GM08714 (cell line): ENCODE measurements at regions not wholly inside any gene's neighbourhood (a gene's known extent, or its start where the extent isn't known, plus 50 kb on each side); places are given as distances from the start of the nearest gene placed in this dataset.

Experiments used
- H3K4me3 ChIP-seq: fragments of 200-500 bp; sonication (Bioruptor generic); 2 replicates; pipeline ENCODE4 v1.5.1; 2014; ENCODE audit warnings: mild to moderate bottlenecking, low read length, inconsistent platforms
- ZNF274 ChIP-seq: IDR thresholded peaks from 2 replicates; pipeline ENCODE4 v1.6.1; 2012; ENCODE audit warnings: mild to moderate bottlenecking, low read depth, low read length

DNA sequence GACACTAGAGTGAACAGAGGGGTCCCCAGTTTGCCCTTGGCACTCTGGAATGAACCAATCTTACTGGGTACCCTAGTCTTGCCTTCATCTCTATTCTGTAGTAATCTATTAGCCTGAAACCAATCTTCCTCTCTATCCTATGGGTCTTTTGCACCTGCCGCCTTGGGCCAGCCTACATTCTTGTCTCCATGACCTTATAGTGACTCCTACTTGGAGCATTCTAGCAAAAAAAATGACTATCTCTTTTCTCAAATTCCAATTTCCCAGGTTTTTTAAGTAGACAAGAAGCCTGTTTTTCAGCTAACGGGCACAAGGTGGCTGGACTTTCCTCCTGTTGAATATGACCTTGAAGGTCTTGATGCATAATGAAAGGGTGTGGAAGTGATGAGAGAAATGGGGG, 568.7 kb downstream of the TRAM1L1 start:
- no peak overlapping the region for H3K4me3 ChIP-seq
- no peak for TF ChIP-seq ZNF274

DNA sequence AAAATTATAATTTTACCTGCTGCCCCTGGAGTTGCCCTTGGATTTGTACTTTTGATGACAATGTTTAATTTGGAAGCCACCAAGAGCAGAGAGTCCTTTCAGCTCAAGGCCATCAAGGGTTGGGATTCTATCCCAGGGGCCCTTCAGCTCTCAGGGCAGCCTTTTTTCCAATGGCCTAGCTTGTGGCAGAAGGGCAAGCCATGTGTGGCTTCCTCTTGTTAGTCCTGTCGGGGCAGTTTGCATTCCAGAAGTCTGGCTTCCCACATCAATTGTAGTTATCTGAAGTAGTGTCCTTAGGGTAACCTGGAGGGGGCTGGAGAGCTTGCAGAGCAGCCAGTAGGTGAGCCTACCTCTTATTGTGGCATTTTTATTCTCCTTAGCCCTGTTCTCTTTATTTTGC, 569.4 kb downstream of the TRAM1L1 start:
- H3K4me3 ChIP-seq, result no peak overlapping the region
- no peak for TF ChIP-seq ZNF274

DNA sequence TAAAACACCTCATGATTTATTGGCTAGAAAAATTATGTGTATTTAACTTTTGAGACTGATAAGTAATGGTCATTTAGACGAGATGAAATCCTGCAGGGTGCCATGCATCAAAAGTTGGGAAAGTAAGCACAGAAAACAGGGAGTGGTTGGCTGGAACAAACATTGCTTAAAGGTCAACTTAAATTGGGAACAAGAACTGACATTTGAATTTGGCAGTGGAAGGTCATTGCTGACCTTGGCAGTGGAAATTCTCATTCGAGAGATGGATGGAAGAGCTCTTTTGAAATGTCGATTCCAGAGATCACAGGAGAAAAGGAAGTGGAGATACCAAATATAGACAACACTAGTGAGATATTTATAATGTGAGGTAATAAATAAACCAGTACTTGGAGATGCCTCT, 572.8 kb downstream of the TRAM1L1 start:
- no peak overlapping the region for H3K4me3 ChIP-seq

DNA sequence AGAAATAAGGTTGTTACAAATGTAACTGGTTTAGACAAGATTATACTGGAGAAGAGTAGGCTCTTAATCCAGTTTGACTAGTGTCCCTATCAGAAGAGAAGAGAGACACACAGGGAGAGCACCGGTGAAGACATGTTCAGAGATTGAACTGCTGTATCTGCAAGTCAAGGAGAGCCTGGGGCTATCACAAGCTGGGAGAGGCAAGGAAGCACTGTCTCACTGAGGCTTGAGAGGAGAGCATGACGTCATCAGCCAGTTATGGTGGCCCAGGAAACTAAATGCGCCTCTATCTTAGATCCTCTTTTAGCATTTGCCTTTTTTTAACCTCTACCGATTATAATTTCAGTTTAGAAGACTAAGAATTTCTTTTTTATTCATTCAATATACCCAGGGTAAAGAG, 583.4 kb downstream of the TRAM1L1 start:
- no peak for TF ChIP-seq ZNF274
- H3K4me3 ChIP-seq, result no peak overlapping the region

More for the DNA sequence above, 572.8 kb downstream of the TRAM1L1 start:
- TF ChIP-seq ZNF274, result no peak

DNA sequence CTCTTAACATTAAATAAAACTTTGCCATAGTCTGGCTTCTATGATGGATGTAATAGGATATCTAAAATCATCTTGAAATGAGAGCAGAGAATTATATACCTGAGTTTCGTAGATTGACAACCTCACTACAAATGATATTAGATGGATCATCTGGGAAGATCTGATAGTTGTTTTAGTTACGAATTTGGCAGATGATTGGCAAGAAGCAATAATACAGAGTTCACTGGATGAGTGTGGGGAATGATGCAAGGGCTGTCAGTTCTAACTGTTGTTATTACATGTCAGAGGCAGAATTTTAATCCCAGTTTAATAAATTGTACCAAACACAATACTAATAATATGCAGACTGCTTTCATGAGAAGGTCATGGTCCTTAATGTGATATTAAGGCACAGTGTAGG, 585.2 kb downstream of the TRAM1L1 start:
- no peak overlapping the region for H3K4me3 ChIP-seq
- TF ChIP-seq ZNF274, result no peak

DNA sequence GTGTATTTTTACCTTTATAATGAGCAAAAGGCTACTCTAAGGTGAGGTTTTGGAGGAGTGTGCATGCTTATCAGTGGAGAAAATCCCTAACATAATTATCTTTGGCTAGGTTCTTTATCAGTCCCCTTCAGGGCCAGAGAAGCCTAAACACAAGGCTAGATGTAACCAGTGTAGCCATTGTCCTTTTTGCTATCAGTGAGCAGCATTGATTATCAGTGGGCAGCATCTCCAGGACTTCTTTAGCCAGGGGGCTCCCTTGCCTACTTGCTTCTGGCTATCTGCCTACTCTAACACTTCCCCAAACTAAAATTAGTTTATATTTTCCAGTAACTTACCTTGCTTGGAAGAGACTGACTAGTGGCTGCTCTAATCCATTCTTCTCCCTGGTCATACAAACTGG, 595.6 kb downstream of the TRAM1L1 start:
- no peak overlapping the region for H3K4me3 ChIP-seq
- TF ChIP-seq ZNF274, result no peak

DNA sequence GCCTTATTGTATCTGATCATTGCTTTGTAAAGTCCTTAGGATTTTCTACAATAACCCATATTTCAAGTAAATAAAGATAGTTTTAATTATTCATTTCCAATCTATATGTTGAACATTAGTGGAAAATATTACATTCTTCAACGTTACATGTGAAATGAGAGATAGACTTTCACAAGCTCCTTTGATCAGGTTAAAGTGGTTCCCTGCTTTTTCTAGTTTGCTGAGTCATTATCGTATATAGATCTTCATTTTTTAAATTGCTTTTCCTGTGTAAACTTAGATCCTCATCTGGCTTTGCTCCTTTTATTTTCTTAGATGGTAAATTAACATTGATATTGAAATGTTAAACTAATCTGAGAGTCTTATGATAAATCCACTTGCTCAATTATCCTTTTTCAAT, 599.0 kb downstream of the TRAM1L1 start:
- H3K4me3 ChIP-seq, result no peak overlapping the region
- TF ChIP-seq ZNF274, result no peak

DNA sequence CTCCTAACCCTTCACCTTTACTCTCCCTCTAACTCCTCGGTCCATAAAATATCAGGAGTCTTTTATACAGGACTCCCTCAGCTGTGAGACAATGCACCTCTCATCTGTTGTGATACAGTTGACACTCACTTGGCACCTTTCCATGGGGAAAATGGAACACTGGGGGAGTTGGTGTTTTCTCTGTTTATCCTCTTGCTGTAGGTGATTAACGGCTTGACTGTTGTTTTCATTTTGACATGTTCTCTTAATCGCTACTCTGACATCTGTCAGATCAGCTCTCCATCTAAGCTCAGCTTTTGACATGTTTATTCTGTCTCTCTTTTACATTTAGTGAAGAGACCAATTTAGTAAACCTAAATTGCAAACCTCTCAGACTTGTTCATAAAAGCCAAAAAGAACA, 604.8 kb downstream of the TRAM1L1 start:
- no peak overlapping the region for H3K4me3 ChIP-seq
- no peak for TF ChIP-seq ZNF274

DNA sequence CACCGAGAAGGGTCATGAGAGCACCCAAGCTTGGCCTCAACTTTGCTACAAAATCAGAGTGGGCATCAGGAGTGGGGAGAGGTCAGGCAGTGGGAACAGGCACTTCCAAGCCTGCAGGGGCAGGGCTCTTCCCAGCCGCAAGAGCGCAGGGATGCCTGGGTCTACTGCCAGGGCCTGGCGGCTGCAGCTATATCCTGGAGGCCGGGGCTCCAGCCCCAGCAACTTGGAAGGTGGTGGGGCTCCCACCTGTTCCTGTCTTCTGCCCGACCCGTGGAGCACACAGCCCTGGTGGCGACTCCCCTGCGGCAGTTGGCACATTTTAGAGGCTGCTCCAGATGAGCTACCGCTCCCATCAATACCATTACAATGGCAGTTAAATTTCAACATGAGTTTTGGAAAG, 607.0 kb downstream of the TRAM1L1 start:
- H3K4me3 ChIP-seq, result no peak overlapping the region
- TF ChIP-seq ZNF274, result no peak

DNA sequence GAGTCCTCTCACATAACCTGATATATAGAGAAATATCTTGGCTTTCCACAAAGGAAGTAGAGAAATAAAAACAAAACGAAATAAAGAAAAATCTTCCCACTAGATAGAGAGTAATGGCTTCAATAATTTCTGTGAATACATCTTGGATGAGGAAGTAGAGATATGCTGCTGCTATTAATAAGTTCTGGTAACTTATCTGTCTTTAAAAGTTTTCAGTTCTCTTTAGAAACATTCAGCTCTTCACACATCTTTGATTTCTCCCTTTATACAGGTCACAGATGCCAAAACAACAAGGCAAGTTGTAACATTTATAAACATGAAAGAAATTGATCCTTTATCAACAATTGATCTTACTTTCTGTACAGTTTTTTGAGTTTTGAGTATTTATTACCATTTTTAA, 615.8 kb downstream of the TRAM1L1 start:
- TF ChIP-seq ZNF274, result no peak
- H3K4me3 ChIP-seq, result no peak overlapping the region

DNA sequence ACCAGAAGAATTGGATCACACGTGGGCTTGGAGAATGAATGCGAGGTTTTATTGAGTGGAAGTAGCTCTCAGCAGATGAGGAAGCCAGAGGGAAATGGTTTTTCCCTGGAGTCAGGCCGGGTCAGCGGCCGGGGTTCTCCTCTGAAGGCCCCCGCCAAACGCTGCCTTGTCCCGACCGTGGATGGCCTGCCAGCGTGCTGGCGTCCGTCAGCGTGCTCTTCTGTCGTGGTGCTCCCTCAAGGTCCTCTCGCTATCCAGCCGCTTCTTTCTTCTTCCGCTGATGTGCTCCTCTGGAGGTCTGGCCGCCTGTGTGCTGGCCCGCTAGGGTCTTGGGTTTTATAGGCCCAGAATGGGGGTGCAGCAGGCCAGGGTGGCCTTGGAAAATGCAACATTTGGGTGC, 632.2 kb downstream of the TRAM1L1 start:
- H3K4me3 ChIP-seq, result no peak overlapping the region
- TF ChIP-seq ZNF274, result no peak

DNA sequence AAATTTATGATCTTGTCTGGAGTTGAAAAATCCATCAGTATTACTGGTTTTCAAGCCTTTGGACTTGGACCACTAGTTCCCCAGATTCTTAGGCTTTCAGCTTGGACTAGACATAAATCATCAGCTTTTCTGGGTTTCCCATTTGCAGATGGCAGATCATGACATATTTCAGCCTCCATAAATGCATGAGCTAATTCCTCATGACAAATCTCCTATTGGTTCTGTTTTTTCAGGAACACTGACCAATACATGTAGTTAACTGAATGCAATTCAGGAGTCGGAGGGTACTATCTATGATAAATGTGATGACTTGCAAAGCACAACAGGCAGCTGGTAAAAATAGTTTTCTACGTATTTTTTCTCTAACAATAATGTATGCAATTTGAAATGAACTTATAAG, 635.6 kb downstream of the TRAM1L1 start:
- H3K4me3 ChIP-seq, result no peak overlapping the region
- TF ChIP-seq ZNF274, result no peak

DNA sequence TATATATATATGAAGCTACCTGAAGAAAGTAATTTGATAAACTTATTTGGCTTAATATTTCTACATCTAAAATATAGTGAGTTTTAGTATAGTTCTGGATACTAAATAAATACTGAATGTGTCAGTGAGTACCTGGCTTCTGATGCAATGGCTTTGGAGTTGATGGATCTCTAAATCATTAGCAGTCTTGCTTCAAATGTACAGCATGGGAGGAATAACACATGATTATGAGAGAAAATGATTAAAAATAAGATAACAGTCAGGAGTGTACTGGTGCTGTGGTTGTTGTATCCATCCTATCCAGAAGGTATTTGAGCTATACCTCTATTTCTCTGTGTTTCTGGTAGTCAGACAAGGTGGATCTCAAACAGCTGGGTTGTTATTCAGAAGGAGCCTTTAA, 641.3 kb downstream of the TRAM1L1 start:
- no peak overlapping the region for H3K4me3 ChIP-seq
- no peak for TF ChIP-seq ZNF274

DNA sequence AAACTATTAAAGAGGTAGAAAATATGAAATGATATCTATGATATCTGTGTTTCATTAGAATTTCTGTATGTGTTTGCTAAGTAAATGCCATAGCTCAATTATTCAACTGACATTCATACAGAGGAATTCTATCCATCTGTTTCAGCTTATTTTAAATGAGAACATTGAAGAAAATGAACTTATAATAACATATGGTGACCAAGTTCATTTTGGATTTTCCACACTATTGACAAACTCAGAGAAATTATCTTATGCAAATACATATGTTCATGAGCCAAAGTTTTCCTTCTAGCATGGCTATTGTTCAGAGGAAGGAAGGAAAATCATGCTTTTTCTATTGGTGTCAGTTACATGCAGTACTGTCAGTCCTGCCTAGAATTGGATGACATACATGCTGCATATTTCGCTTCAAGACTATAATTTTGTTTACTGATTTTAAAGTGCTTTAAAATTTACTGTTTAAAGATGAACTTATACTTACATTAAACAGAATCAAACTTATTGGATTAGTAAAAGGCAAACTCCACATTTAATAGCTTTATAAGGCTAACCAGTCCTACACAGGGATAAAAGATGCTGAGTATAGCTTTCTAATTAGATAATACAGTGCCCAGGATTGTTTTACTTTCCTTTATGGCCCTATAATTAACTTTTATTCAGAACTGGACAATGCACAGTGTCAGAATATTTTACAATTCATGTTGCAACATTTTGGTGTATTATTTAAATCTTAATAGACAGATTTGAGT, 646.2 kb downstream of the TRAM1L1 start:
- no peak for TF ChIP-seq ZNF274
- H3K4me3 ChIP-seq, result no peak overlapping the region

DNA sequence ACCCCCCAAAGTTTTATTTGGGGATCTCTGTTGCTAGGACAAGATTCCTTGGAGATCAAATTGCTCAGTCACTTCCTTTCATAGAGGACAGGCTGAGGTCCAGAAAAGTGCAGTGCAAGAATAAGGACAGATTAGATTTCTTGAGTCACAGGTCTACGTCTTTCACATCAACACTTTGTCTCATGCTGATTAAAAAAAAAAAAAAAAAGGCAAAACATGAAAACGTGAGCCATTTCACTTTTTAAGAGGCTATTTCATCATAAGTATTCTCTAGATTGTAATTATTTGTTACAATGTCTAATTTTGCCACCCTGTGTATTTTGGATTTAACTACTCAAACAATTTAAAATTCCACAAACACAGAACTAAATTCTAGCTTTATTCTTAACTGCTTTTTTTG, 647.0 kb downstream of the TRAM1L1 start:
- TF ChIP-seq ZNF274, result no peak

DNA sequence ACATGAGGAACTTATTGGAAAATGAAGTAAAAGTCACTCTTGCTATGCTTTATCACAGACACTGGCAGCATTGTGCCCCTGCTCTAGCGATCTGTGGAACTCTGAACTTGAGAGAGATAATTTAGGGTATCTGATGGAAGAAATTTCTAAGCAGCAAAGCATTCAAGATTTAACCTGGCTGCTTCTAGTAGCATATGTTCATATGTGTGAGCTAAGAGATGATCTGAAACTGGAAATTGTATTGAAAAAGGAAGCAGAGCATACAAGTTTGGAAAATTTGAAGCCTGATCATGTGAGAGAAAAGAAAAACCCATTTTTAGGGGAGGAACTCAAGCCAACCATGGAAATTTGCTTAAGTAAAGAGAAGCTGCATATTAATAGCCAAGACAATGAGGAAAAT, 657.7 kb downstream of the TRAM1L1 start:
- no peak overlapping the region for H3K4me3 ChIP-seq
- TF ChIP-seq ZNF274, result no peak

More for the DNA sequence above, 647.0 kb downstream of the TRAM1L1 start:
- no peak overlapping the region for H3K4me3 ChIP-seq
